Embryonic facial prominence (tissue), 1 donor: ENCODE measurements at regions not wholly inside any gene's neighbourhood (a gene's known extent, or its start where the extent isn't known, plus 50 kb on each side); places are given as distances from the start of the nearest gene placed in this dataset.
A peak's percentile ranks its signal among the peaks of the same experiment; 100 is the strongest.
"Not testable (repeated sequence)": the region's sequence is repeated elsewhere in the genome, so short reads cannot be mapped to it uniquely, and the experiment has no call there.

Experiments
- DNase-seq: peaks from one replicate; pipeline ENCODE4 v3.0.0-alpha.2; 2016; ENCODE audit errors: extremely low spot score

DNA sequence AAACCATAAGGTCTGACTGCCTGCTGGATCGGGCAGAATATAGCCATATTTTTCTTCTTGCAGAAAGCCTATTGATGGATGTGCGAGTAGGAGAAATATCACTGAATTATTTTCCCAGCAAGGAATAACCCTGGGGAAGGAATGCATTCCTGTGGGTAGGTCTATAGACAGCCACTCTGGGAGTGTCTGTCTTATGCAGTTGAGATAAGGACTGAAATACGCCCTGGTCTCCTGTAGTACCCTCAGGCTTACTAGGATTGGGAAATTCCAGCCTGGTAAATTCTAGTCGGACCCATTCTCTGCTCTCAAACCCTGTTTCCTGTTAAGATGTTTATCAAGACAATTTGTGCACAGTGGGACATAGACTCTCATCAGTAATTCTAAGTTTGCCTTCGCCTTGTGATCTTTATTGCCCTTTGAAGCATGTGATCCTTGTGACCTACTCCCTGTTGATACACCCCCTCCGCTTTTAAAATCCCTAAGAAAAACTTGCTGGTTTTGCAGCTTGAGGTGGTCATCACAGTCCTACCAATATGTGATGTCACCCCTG, 506.3 kb downstream of the SOX11 start:
- not testable (repeated sequence) for DNase-seq

DNA sequence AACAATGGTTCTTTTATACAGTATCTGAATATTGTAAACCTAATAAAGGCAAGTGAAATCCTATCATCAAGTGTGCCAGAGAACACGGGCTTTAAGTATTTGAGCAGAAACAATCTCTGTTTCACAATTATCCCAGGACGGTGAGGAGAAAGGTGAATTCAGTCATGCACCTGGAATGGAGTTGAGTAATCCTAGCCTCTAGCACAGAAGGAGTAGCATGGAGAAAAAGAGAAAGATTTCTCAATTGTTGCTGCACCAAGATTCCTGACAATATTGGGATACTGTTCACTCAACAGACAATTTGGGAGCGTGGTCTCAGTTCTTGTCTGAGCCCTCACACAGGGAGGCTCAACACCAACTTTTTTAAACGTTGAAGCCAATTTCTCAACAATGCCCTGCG, 510.6 kb downstream of the SOX11 start:
- no peak for DNase-seq

DNA sequence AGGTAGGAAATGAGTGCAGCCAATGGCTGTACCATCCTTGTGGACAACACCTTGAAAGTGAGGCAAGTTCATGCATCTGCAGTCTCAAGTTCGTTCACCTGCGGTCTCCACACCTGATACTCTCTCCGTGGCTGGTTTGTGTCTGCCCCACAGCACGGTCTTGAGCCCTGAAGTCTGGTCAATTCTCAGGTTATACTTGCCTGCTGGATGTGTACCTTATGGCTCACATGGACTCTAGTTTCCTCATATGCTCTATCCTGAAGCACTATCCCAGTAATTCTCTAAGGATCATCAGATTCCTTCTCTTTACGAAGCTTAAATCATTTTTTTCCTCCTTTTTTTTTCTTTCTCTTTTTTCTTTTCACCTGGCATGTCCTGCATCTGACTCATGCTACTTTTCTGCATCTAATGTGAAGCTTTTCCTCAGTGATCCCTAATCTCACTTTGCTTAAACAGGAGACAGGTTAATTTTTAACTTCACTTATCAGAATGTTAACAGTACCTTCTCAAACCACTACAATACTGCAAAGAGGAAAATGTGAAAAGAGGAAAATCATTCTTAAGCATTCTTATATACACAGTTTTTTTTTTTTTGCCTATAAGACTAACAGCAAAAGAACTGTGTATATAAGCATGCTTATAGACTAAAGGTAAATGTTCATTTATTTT, 511.2 kb downstream of the SOX11 start:
- DNase-seq = no peak

DNA sequence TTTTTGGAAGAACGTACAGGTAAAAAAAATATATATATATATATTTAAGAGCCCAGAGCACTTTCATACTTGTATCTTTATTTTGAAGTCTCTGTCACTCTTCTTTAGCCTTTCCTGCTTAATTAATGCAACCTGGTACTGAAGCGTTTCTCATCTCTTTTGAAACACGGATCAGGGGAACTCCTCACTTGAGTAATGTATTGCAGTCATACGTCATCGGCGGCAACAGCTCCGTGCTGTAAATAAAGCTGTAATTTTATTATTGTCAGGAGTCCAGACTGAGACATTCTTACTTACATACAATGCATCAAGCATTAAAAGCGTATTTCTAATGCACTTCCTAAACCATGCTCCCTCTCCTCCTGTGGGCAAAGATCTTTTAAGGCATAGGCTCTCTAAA, 514.7 kb downstream of the SOX11 start:
- no peak for DNase-seq

DNA sequence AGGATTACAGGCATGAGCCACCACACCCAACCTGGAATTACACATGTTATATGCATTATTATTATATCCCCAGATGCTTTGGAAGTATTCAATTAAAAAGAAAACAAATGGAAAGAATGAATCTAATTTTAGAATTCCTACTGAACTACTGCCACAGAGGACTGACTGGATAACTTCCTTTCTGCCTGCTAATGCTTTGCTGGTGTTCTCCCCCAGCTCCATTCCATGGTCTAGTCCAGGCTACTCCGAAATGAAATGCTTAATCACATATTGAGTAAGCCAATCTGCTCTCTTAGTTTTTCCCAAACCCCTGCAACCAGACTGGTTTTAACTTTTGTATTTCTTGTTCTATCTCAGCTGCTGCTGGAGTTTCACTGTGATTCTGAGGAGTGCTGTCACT, 519.1 kb downstream of the SOX11 start:
- no peak for DNase-seq

DNA sequence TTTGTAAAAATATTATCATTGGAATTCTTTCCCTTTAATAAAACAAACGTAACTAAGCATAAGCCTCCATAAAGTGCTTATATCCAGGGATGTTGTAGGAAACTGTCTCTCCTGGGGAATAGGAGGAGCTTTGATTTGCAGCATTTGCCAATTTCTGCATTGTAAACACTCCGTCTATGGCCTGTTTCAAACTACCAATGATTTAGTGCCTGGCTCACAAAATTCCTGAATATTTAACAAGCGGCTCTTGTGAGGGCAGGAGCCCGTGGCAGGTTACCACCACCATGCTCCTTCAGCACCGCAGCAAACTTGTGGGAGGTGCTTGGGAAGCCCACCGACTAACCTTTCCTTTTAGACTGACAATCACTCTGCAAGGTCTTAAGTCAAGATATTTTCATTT, 520.3 kb downstream of the SOX11 start:
- no peak for DNase-seq

DNA sequence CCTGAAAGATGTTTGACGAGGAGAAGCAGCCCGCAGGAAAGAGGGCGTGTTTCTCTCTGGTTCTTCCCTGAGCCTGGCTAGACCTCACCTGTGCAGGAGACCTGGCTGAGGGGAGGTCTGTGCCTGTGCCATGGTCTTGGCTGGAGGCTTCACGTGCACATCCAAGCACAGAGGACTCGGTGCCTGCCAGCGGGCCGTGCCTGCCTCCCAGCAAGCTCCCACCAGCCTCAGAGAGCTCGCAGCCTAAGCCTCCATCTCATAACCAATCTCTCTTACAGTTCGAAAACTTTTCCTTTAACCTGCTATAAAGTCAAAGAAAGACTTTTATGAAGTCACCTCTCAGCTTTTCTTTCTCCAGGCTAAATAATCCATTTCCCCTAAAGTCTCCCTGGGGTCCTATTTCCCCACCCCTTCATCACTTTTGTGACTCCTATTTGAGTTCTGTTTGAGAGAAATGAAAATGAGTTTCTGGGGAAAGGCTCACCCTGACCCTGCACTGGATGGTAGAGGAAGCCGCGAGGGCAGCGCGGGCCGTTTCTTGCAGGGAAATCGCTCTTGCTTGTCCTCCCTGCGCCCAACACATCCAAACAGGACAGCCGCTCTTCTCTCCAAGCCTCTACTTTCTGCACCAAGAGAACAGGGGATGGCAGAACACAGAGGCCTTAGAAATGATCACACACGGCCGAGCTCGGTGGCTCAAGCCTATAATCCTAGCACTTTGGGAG, 521.0 kb downstream of the SOX11 start:
- no peak for DNase-seq

DNA sequence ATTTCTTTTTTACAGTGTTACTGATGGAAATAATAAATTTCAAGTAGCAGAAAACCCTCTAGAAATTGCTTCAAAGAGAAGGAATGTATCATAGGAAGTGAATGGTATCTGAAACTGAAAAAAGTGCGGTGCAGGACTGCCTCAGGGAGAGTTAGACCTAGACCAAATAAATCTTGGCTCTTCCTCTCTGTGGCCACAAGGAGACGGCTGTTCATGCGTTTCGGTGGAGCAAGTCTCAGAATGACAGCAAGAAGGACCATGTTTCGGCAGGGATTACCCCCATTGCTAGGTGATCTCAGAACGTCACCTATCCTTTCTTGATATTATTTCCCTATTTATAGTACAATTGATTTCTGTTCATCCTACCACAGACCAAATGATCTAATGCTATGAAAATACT, 522.3 kb downstream of the SOX11 start:
- no peak for DNase-seq

DNA sequence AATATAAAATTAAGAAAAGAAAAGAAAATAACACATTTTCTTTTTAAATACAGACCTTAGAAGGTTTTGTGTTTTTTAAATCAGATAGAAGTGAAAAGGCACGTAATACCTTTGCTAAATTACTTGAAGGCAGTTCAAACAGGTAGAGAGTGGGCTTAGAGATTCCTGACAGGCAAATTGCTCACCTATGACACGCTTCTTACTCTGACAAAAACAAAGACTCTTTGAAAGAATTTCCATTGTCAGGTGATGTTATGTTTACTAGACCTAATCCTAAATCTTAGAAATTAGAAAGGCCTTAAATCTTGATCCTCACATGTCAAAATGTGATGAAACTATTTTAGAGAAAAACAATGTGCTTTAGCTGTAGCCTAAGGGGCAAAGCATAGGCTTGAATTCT, 522.9 kb downstream of the SOX11 start:
- DNase-seq = no peak

DNA sequence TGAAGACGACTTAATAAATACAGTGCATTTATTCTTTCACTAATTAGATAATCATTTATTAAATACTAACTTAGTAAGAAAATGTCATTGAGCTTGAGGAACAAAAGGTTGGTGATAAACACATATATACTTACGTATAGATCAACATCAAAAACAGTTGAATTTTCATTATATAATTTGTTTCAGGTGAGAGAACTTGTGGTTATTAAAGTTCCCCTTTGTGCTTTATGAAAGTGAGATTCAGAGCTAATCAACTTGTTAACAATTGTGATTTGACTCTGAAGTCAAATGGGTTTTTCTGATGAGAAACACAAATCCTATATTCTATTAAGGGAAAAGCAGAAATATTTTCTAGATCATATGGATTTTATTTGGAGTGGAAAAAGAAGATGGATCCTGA, 524.0 kb downstream of the SOX11 start:
- no peak for DNase-seq

DNA sequence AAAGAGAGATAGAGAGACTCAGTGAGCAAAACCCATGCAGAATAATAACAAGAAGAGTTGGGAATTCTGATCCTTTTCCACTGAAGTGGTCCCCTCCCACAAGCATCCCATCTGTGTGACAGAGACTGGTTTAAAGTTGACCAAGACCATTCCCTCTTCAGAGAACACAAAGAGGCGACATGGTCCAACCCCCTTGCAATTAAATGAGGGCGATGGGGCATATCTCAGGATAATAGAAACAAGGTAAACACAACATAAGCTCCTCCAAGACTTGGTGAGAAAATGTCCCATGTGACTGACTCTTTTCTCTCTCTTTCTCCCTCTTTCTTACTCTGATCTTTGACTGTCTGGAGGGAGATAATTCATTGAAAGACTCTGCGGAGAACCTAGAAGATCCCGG, 526.7 kb downstream of the SOX11 start:
- DNase-seq = no peak

DNA sequence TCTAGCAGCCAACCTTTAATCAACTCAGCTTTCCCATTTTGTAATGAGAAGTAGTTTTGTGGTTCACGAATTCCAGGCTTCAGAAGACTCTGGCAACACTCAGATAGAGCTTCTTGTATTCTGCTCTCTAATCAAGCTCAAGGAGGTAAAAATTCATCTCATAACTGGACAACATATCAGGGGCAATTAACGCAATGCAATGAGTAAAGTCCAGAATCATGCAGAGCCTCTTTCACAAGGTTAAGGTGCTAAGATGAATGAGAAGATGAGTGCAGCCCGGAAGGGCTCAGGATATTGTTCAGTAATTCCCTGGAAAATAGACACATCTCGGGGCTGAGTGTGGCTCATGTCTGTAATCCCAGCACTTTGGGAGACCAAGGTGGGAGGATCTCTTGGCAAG, 527.7 kb downstream of the SOX11 start:
- no peak for DNase-seq

DNA sequence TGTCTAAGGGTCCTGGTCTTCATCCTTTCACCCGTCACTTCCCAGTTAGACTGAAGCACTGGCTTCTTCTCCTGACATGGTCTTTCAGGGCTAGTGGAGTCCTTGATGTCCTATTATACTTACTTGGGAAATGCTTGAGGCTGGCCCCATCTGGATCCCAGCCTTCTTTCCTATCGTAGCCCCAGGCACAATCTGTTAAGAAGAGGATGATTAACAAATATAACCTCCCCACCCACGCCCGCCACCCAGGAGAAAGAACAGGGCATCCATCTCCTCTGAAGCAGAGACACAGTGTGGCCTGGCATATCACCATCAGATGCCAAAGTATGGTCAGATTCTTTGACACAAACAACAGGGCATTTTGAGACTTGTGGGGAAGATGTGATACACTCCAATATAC, 530.1 kb downstream of the SOX11 start:
- DNase-seq = no peak

DNA sequence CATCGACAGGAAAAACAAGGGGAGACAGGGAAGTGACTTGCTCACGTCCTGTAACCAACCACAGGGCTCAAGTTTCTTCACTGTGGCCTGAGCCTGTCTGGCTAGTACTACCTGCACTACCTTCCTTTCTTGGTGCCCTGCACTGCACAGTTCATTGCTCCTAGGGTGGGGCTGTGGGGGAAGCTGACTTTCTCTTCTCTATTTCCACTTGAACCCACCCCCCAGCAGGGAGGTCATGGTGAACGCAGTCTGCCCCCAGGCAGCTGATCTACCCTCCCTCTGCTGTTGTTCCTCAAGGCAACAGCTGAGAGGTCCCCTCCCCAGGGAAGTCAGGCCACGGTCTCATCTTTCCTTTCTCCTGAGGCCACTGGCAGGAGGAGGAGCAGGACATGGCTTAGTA, 532.1 kb downstream of the SOX11 start:
- no peak for DNase-seq

DNA sequence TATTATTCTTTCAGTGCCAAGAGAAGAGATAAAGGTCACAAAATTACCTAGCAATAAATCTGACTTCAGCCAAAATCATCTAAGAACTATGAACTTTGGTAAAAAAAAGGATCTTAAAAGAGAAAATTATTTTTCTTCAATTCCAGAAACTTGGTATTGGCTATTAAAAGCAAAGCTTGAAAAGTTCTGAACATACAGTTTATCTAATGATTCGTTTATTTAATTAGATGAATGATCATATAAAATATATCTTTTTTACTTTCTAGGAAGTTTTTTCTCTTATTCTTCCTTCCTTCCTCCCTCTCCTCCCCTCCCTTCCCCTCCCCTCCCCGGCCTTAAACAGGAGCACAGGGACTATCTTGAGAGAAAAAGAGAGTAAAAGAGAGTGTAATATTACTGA, 536.1 kb downstream of the SOX11 start:
- DNase-seq = no peak

DNA sequence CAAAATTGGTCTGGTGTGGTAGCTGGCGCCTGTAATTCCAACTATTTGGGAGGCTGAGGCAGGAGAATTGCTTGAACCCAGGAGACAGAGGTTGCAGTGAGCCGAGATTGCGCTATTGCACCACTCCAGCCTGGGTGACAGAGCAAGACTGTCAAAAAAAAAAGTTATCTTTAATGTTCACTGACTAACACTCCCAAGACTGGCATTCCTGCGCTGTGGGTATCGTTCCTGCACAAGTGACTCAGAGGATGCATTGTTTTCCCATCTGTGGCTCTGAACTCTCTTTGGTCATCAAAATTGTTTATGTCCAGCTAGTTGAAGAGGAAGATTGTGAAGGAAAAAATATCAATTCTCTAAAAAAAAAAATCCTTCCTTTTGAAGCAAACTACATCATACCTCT, 539.0 kb downstream of the SOX11 start:
- no peak for DNase-seq

DNA sequence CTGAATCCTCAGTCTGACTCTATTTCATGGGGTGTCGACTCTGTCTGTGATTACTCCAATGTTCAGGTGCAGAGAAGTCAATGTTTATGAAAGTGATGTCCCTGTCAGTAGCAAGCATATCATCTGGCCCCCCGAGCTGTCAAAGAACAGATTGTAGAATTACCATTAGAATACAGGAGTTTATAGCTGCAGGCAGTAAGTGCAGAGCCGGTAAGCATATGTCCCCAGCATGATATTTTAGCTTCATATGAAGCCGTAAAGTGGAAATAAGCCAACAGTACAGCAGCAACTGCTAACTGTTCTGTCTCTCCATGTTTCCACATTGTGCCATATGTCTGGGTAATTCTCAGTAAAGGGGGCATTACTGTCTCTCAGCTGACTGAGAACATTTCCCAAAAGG, 541.8 kb downstream of the SOX11 start:
- no peak for DNase-seq

DNA sequence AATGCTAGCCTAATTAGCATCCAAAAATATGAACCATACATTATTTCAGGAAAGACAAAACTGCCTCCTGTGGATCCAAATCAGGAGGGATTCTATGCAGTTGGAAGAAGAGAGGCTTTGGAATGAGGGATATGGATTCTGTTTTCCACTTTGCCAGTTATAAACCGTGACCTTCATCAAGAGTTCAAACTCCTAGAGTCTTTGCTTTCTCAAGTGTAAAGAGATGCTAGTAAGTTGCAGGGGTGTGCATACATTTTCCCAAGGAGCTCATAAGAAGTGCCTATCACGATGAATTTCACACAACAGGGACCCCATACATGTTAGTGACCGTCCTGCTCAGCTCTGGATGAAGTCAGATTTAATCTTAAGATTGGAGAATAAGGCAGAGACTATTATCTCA, 542.5 kb downstream of the SOX11 start:
- DNase-seq = no peak

DNA sequence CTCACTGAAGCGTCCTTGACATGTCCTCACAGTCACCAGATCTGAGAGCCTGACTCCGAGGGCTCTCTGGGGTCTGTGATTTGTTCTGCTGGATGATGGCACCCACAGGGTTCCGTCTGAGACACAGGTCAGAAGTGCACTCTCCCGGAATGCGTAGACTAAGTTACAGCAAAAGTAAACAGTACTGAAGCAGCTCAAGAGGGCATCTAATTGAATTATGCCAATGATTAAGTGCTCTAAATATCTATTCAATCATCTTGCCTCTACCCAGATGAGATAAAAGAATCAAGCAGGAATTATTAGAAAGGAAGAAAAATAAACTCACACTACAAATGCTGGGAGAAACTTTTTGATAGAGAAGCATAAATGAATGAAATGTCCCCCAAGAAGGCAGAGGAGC, 544.1 kb downstream of the SOX11 start:
- no peak for DNase-seq

DNA sequence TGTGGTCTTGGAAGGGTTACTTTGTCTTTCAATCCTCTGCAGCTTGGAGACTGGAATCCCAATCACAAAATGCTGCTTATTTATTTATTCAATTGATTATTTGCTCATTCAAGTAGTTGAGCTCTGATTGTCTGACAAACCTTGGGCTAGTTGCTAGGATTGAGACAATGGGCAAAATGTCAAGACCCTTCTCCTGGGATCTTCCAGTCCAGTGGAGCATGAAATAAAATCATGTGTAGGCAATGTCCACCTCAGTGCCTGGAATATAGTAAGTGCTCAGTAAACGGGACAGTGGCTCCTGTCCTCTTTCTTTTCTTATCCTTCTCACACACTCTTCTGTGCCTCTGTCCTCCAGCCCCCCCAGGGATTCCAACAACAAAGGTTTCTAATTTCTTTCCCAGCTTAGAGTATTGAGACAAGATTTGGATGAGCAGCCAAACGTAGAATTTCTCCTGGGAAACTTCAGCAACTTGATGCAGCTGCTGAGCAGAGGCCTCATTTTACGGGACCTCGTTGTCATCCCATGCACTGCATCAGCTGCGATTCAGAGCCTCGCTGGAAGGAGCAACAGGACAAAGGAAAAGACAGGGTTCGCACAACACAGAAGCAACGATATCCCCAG, 545.0 kb downstream of the SOX11 start:
- DNase-seq = no peak

DNA sequence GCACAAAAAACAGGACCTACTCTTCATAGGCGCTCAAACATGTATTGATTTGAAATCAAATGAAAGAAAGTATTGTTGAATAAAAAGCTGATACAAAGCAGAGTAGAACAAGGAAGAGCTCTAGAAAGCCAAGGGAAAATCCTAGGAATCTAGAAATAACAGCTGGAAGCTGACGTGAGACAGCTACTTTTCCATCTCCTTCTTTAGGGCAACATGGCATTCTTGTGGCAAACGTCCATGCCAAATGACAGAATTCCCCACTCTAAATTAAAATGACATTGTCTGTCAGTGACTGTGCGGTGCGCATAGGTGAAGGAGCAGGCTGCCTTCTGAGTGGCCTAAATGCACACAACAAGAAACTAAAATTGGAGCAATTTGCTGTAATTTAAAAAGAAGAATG, 557.4 kb downstream of the SOX11 start:
- DNase-seq = no peak

DNA sequence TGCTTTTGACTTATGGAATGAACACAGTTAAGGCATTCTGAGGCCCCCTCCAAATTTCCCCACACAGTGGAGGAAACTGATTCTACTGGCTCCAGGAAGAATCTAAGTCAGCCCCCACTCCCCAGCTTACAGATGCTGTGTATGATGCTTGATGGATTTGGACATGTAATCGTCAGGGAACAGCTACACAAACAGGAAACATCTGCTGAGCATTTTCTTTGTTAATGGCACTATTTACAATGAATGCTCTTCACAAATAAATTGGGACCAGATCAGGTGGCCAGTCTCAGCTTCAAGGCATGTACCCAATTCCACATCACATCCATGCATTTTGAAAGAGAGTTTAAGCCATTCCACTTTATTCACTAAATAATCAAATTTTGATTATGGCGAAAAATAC, 562.3 kb downstream of the SOX11 start:
- DNase-seq = peak; percentile 11

DNA sequence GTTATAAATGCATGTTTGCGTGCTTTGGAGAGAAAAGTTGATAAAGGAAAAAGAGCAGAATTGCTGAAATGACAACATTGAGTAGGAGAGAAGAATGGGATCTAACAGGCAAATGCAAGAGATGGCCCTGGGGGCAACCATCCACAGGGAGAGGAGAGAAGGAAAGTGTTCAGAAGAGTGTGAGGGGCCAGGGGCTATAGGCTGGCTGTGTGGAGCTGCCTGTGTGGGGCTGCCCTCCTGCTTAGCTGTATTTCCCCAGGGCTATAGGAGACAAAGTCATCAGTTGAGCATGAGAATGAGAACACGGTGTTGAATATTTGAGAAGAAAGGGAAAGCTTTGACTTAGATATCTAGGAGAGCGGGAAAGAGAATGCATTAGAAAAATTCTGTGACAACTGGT, 572.0 kb downstream of the SOX11 start:
- DNase-seq = no peak
